HG03159 (cell line): ENCODE measurements at regions not wholly inside any gene's neighbourhood (a gene's known extent, or its start where the extent isn't known, plus 50 kb on each side); places are given as distances from the start of the nearest gene placed in this dataset.

ENCODE experiments used
- ATAC-seq: cut with Tn5 transposase; IDR thresholded peaks from one replicate; pipeline ENCODE4 v1.9.1; 2021; ENCODE audit warnings: mild to moderate bottlenecking, moderate library complexity; ENCODE audit not compliant: unreplicated experiment

- no peak for ATAC-seq
Measured at GRCh38 chr18:68532328-68532885, 182.5 kb downstream of the TMX3 start.

DNA sequence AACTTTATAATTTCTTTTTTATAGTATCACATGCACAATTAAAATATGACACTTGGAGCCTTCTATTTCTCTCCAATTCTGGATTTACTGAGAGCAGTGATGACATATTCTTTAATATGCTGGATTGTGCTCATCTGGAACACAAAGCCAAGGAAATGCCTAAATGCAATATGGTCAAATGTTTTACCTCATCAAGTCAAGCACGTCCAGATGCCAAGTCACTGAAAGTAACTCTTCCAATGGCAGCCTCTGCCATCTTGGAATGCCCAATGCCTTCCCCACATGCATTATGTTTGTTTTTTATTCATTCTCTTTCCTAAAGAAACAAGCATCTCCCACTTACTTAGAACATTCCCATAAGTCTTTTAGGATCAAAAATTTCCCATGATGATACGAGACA, 189.8 kb downstream of the TMX3 start:
- no peak for ATAC-seq

DNA sequence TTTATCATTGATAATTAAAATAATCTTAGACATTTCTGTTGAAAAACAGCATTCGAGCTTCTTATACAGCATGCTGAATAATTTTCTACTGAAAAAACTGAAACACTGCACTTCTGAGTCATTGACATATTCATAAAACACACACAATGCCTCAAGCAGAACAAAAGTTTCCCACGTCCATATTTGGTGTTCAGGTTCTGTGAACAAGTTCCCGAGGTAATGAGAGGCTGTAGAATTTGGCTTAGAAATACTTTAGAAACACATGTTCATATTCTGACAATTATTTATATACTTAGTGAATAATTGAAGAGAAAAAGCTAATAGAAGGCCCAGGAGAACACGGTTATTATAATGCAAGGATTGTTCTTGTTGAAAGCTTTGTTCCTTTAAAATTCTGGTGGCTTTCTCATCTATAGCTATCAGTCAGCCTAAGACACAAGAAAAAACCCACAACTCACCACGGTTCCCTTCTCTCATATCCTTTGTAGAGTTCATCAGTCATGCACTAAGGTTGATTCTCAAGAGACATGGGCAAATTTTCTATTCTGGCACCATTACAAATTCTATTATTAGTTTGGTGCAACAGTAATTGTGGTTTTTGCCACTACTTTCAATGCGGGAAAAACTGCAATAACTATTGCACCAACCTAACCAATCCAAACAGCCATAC, 194.4 kb downstream of the TMX3 start:
- peak; percentile 63 for ATAC-seq

DNA sequence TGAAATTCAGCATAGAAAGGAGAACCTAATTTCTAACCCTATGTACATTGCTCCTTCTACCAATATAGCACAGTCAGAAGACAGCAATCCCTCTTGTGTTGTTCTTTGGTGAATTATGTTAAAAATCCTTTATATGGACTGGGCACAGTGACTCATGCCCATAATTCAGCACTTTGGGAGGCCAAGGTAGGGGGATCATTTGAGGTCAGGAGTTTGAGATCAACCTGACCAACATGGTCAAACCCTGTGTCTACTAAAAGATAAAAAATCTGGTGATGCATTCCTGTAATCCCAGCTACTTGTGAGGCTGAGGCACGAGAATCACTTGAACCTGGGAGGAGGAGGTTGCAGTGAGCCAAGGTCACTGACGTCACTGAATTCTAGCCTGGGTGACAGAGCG, 195.6 kb downstream of the TMX3 start:
- ATAC-seq, result no peak

DNA sequence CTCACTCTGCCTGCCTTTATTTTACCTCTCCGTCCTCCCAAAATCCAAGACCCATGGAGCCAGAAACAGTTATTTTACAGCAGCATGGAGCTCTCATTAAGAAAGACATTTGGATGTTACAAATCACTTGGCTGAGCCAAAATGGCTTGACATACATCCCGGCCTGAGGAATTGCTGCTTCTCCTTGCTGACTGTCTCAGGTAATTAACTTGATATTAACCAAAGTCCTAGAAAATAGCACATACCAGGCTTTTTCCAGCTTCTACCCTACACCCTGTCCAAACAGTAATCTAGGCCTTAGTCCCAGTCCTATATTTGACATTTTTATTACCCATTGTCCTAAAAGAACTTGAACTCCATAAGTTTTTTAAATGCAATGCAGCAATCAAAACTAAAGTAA, 205.0 kb downstream of the TMX3 start:
- no peak for ATAC-seq

- no peak for ATAC-seq
Measured at GRCh38 chr18:68507781-68508180, 207.1 kb downstream of the TMX3 start.

DNA sequence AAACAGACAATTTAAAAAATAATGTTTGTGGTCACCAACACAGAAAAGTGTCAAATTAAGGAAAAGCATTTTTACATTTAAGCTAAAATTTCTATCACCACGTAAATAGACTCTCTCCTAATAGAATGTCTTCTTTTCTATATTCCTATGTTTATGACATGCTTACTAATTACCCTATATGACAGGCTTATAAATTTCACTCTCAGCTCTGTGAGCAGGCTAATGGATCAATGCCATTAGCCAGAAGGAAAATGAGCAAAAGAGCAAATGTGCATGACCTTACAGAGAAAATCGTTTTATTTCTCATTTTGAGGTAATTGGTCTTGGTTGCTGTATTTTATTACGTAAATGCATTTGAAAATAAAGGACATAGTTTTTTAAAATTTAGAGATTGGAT, 209.7 kb downstream of the TMX3 start:
- no peak for ATAC-seq

- no peak for ATAC-seq
Measured at GRCh38 chr18:68504441-68505177, 210.3 kb downstream of the TMX3 start.

- ATAC-seq, result no peak
Measured at GRCh38 chr18:68500556-68500955, 214.4 kb downstream of the TMX3 start.

DNA sequence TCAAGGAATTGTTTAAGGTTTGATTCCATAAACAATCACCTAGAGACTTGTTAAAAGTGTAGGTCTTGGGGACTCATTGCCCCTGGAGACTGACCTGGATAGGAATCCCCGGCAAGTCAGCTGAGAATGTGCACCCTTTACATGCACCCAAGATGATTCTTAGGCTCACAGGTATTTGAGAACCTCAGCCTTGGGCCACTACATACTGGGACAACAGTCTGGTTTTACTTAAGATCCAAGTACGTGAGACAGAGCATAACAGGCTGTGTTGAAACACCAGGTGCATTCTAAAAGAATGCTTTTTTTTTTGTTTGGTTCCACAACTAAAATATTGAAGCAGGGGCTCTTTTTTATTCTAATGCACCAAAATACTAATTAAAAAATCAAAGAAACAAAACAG, 215.8 kb downstream of the TMX3 start:
- no peak for ATAC-seq

GRCh38 chr18:68498636-68499035, 216.3 kb downstream of the TMX3 start:
- ATAC-seq, result no peak

DNA sequence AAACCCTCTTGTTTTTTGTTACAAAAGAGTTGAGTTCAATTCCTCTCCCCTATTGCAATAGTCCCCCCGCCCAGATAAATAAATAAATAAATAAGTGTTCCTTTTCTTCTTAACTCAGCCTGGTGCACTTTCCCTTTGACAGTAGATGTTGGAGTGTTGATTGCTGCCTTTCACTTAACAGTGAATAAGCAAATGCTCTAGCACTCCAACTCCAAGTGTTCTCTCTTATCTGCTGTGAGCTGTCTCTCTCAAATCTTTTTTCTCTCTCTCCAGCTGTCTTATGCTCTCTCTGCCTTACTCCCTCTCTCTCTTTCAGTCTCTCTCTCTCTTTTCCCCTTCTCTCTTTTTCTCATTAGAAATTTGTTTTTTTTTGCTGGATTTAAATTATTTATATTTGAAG, 216.7 kb downstream of the TMX3 start:
- ATAC-seq, result no peak

GRCh38 chr18:68494802-68495581, 219.9 kb downstream of the TMX3 start:
- ATAC-seq, result no peak

GRCh38 chr18:68489013-68489792, 225.7 kb downstream of the TMX3 start:
- no peak for ATAC-seq

DNA sequence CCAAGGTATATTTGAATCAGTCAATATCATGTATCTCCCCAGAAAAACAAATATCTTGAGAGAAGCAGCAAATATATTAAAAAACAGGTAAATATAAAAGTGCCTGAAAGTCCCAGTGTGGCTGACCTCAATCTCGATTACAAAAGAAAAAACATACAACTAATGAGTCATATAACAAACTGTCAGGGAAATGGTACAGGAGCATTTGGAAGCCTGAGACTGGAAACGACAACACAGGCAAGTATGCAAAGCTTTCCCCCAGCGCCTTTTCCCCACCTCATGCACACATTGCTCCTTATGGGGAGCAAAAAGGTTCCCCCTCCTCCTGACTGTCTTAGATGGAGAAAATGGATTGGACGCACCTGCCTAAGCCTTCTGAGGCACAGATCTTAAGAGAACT, 230.7 kb downstream of the TMX3 start:
- ATAC-seq, result no peak

GRCh38 chr18:68482815-68483214, 232.1 kb downstream of the TMX3 start:
- no peak for ATAC-seq

- ATAC-seq, result no peak
Measured at GRCh38 chr18:68480196-68480595, 234.7 kb downstream of the TMX3 start.

DNA sequence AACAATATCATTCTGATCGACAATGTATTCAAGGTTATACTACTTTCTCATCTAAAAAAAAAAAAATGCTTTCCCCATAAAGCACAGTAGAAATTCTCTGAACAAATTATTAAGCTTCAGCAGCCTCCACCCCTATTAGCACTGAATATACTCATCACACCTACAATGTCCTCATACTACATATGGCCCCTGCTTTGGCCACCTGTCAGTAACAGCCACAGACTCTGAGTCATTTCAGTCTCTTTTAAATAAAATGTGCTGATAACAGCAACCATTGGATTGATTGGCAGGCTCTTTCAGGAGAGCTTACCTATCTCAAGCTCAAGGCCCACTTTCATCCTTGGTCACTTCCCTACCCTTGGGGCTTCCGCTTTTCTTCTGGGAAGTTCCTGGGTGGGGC, 236.7 kb downstream of the TMX3 start:
- peak; percentile 51 for ATAC-seq

DNA sequence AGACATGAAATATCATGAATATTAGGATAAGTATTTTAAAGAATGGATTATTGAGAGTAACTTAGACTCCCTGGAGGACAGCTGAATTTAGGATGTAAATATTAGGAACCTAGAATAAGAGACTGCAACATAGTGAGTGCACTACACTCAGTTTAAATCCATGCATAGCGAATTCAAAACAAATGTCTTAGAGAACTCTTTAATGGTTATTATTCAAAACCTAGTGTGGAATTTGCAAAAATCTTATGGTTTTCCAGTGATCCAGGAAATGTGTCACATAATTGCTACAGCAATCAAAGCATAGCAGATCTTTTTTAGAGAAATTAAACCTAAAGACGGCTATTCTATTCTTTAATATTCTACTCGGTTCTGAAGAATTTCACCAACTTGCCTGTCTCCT, 239.0 kb downstream of the TMX3 start:
- ATAC-seq, result no peak

GRCh38 chr18:68472701-68473295, 242.1 kb downstream of the TMX3 start:
- no peak for ATAC-seq
